ENCODE measurements at regions not wholly inside any gene's neighbourhood (a gene's known extent, or its start where the extent isn't known, plus 50 kb on each side); places are given as distances from the start of the nearest gene placed in this dataset.

GRCh38 chr5:82812575-82812974 is 264.6 kb downstream of the TMEM167A start:
- no peak for DNase-seq
- CTCF ChIA-PET, result interaction anchor here (0.7 kb wide), 1 partner anchor 661 kb away, joined by 3 read pairs; no protein-coding TSS in a partner anchor
- POLR2A ChIA-PET, result no interaction called here
- no peak overlapping the region for H3K4me3 Mint-ChIP-seq
- H3K9me3 Mint-ChIP-seq, result no peaks in the 10 kb centered on the region
- H3K27ac Mint-ChIP-seq, result no peak overlapping the region
- H3K36me3 Mint-ChIP-seq (ENCODE audit: low read depth), result no peaks in the 10 kb centered on the region
- no peaks in the 10 kb centered on the region for H3K4me1 Mint-ChIP-seq
- H3K27me3 Mint-ChIP-seq, result no peaks in the 10 kb centered on the region

GRCh38 chr5:82811490-82811889 is 265.7 kb downstream of the TMEM167A start:
- Mint-ChIP-seq H3K4me1 (no peaks in the 10 kb centered on the region), H3K36me3 (ENCODE audit: low read depth) (no peaks in the 10 kb centered on the region), H3K4me3 (no peak overlapping the region), H3K27ac (no peak overlapping the region), H3K9me3 (no peaks in the 10 kb centered on the region), H3K27me3 (no peaks in the 10 kb centered on the region)
- CTCF ChIA-PET, result no interaction called here
- POLR2A ChIA-PET, result no interaction called here
- DNase-seq, result no peak

- Mint-ChIP-seq H3K9me3 (no peaks in the 10 kb centered on the region), H3K4me1 (no peaks in the 10 kb centered on the region), H3K27me3 (no peaks in the 10 kb centered on the region), H3K36me3 (ENCODE audit: low read depth) (no peaks in the 10 kb centered on the region), H3K4me3 (no peak overlapping the region), H3K27ac (no peak overlapping the region)
- ChIA-PET CTCF (no interaction called here), POLR2A (no interaction called here)
- no peak for DNase-seq
Observed at GRCh38 chr5:82809420-82810143, 267.6 kb downstream of the TMEM167A start.

GRCh38 chr5:82808960-82809359 is 268.2 kb downstream of the TMEM167A start:
- no peaks in the 10 kb centered on the region for H3K27me3 Mint-ChIP-seq
- no peak overlapping the region for H3K4me3 Mint-ChIP-seq
- H3K27ac Mint-ChIP-seq, result no peak overlapping the region
- ChIA-PET POLR2A (no interaction called here), CTCF (no interaction called here)
- no peak for DNase-seq
- H3K4me1 Mint-ChIP-seq, result no peaks in the 10 kb centered on the region
- no peaks in the 10 kb centered on the region for H3K36me3 Mint-ChIP-seq (ENCODE audit: low read depth)
- no peaks in the 10 kb centered on the region for H3K9me3 Mint-ChIP-seq

- DNase-seq, result no peak
- Mint-ChIP-seq H3K27me3 (no peaks in the 10 kb centered on the region), H3K36me3 (ENCODE audit: low read depth) (no peaks in the 10 kb centered on the region), H3K27ac (no peak overlapping the region), H3K4me1 (no peaks in the 10 kb centered on the region), H3K9me3 (no peaks in the 10 kb centered on the region), H3K4me3 (no peak overlapping the region)
- ChIA-PET CTCF (no interaction called here), POLR2A (no interaction called here)
Observed at GRCh38 chr5:82807021-82807420, 270.2 kb downstream of the TMEM167A start.

- Mint-ChIP-seq H3K4me3 (no peak overlapping the region), H3K9me3 (no peaks in the 10 kb centered on the region), H3K27ac (no peak overlapping the region), H3K36me3 (ENCODE audit: low read depth) (no peaks in the 10 kb centered on the region), H3K27me3 (no peaks in the 10 kb centered on the region), H3K4me1 (no peaks in the 10 kb centered on the region)
- ChIA-PET CTCF (no interaction called here), POLR2A (no interaction called here)
- no peak for DNase-seq
Observed at GRCh38 chr5:82806513-82806912, 270.7 kb downstream of the TMEM167A start.

GRCh38 chr5:82804155-82804690 is 273.0 kb downstream of the TMEM167A start:
- Mint-ChIP-seq H3K4me1 (no peaks in the 10 kb centered on the region), H3K27me3 (peaks cover 2% of the 10 kb centered on the region), H3K9me3 (no peaks in the 10 kb centered on the region), H3K27ac (no peak overlapping the region), H3K36me3 (ENCODE audit: low read depth) (no peaks in the 10 kb centered on the region), H3K4me3 (no peak overlapping the region)
- DNase-seq, result no peak
- ChIA-PET POLR2A (no interaction called here), CTCF (no interaction called here)

- H3K36me3 Mint-ChIP-seq (ENCODE audit: low read depth), result no peaks in the 10 kb centered on the region
- H3K27me3 Mint-ChIP-seq, result peaks cover 2% of the 10 kb centered on the region
- no peaks in the 10 kb centered on the region for H3K9me3 Mint-ChIP-seq
- H3K4me1 Mint-ChIP-seq, result no peaks in the 10 kb centered on the region
- H3K4me3 Mint-ChIP-seq, result no peak overlapping the region
- ChIA-PET CTCF (no interaction called here), POLR2A (no interaction called here)
- no peak for DNase-seq
- no peak overlapping the region for H3K27ac Mint-ChIP-seq
Observed at GRCh38 chr5:82802954-82803353, 274.2 kb downstream of the TMEM167A start.

- Mint-ChIP-seq H3K27ac (no peak overlapping the region), H3K4me1 (no peaks in the 10 kb centered on the region), H3K9me3 (no peaks in the 10 kb centered on the region), H3K27me3 (peaks cover 2% of the 10 kb centered on the region), H3K36me3 (ENCODE audit: low read depth) (no peaks in the 10 kb centered on the region), H3K4me3 (no peak overlapping the region)
- CTCF ChIA-PET, result interaction anchor here (0.9 kb wide), 1 partner anchor 65 kb away, joined by 3 read pairs; no protein-coding TSS in a partner anchor
- no peak for DNase-seq
- POLR2A ChIA-PET, result no interaction called here
Observed at GRCh38 chr5:82800826-82801225, 276.4 kb downstream of the TMEM167A start.

- DNase-seq, result no peak
- Mint-ChIP-seq H3K36me3 (ENCODE audit: low read depth) (no peaks in the 10 kb centered on the region), H3K4me1 (no peaks in the 10 kb centered on the region), H3K9me3 (no peaks in the 10 kb centered on the region), H3K27me3 (peaks cover 2% of the 10 kb centered on the region), H3K4me3 (no peak overlapping the region), H3K27ac (no peak overlapping the region)
- ChIA-PET POLR2A (no interaction called here), CTCF (interaction anchor here (0.8 kb wide), 1 partner anchor 158 kb away, joined by 3 read pairs; no protein-coding TSS in a partner anchor)
Observed at GRCh38 chr5:82799361-82800077, 277.7 kb downstream of the TMEM167A start.

GRCh38 chr5:82798676-82799075 is 278.5 kb downstream of the TMEM167A start:
- Mint-ChIP-seq H3K27me3 (peaks cover 2% of the 10 kb centered on the region), H3K9me3 (no peaks in the 10 kb centered on the region), H3K4me1 (no peaks in the 10 kb centered on the region), H3K36me3 (ENCODE audit: low read depth) (no peaks in the 10 kb centered on the region), H3K27ac (no peak overlapping the region), H3K4me3 (no peak overlapping the region)
- ChIA-PET POLR2A (no interaction called here), CTCF (interaction anchor here (0.8 kb wide), 1 partner anchor 157 kb away, joined by 3 read pairs; no protein-coding TSS in a partner anchor)
- DNase-seq, result no peak

GRCh38 chr5:82796643-82797416 is 280.4 kb downstream of the TMEM167A start:
- DNase-seq, result no peak
- ChIA-PET POLR2A (no interaction called here), CTCF (interaction anchor here (0.6 to 1.5 kb wide), 3 partner anchors 71 to 485 kb away, joined by 3 to 5 read pairs (median 4); no protein-coding TSS in a partner anchor)
- Mint-ChIP-seq H3K9me3 (no peaks in the 10 kb centered on the region), H3K36me3 (ENCODE audit: low read depth) (no peaks in the 10 kb centered on the region), H3K4me3 (no peak overlapping the region), H3K27me3 (peaks cover 2% of the 10 kb centered on the region), H3K27ac (no peak overlapping the region), H3K4me1 (no peaks in the 10 kb centered on the region)

- no peaks in the 10 kb centered on the region for H3K4me1 Mint-ChIP-seq
- H3K27me3 Mint-ChIP-seq, result peaks cover 2% of the 10 kb centered on the region
- ChIA-PET POLR2A (no interaction called here), CTCF (interaction anchor here (1.0 to 2.0 kb wide), 3 partner anchors 35 to 442 kb away, joined by 3 to 5 read pairs (median 3); no protein-coding TSS in a partner anchor)
- H3K4me3 Mint-ChIP-seq, result no peak overlapping the region
- H3K9me3 Mint-ChIP-seq, result no peaks in the 10 kb centered on the region
- DNase-seq, result no peak
- no peak overlapping the region for H3K27ac Mint-ChIP-seq
- H3K36me3 Mint-ChIP-seq (ENCODE audit: low read depth), result no peaks in the 10 kb centered on the region
Observed at GRCh38 chr5:82794876-82795275, 282.3 kb downstream of the TMEM167A start.
